ENCODE measurements at regions not wholly inside any gene's neighbourhood (a gene's known extent, or its start where the extent isn't known, plus 50 kb on each side); places are given as distances from the start of the nearest gene placed in this dataset.

DNA sequence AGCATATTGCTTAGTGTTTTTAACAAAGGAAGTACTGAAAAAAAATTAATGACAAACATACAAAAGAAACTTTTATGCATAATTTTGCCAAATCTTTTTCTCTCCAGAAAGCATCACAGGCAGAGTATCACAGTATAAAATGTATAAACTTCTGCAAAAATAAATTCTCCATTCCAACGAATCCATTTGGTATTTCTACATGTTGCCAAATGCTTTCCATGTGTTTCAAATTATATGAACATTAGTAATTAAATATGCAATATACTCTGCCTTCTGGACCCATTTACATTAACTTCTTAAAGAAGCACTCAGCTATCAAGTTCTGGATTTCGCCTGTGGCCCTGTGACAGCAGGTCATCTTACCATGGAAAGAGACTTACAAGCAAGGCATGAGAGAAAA, 189.1 kb upstream of the ALCAM start:
- TF ChIP-seq, protein P1, sequence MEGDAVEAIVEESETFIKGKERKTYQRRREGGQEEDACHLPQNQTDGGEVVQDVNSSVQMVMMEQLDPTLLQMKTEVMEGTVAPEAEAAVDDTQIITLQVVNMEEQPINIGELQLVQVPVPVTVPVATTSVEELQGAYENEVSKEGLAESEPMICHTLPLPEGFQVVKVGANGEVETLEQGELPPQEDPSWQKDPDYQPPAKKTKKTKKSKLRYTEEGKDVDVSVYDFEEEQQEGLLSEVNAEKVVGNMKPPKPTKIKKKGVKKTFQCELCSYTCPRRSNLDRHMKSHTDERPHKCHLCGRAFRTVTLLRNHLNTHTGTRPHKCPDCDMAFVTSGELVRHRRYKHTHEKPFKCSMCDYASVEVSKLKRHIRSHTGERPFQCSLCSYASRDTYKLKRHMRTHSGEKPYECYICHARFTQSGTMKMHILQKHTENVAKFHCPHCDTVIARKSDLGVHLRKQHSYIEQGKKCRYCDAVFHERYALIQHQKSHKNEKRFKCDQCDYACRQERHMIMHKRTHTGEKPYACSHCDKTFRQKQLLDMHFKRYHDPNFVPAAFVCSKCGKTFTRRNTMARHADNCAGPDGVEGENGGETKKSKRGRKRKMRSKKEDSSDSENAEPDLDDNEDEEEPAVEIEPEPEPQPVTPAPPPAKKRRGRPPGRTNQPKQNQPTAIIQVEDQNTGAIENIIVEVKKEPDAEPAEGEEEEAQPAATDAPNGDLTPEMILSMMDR (IDR thresholded peaks at IDR 0.05): no peak
- TF ChIP-seq EP300 (IDR thresholded peaks at IDR 0.05) (no peak), POLR2A (IDR thresholded peaks at IDR 0.05; ENCODE audit: low read depth) (no peak)
